ENCODE measurements at regions not wholly inside any gene's neighbourhood (a gene's known extent, or its start where the extent isn't known, plus 50 kb on each side); places are given as distances from the start of the nearest gene placed in this dataset.

DNA sequence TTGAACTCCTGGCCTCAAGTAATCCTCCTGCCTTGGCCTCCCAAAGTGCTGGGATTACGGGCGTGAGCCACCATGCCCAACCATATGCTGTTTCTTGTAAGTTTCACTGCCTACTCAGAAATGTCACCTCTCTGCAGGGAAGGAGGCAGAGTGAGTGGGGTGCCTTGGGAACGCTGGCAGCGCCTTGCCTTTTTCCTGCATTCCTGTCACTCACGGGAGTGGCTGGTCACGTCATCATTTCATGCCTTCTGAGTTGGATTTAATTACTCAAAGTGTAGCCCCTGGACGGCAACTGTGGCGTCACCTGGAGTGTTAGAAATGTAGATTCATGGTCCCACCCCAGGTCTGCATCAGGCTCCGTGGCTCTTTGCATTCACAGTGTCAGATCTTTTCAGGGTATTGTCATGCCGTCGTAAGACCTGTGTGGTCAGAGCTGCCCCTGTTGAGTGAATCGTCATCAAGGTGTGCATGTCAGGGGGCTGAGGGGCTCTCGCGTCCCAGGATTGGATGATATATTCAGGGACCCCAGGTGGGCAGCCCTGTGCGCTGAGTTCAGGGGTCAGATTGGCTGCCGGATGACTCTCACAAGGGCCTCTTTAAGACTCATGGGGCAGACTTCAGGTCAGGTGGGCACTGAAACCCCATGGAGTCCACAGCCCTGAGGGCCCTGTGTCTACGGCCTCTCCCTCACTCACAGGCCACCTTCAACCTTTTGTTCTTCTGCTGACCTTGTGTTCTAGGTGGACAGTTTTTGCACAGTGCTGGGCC lies 65.9 kb upstream of the KLHL25 start:
- DNase-seq (ENCODE audit: low spot score) = no peak
- TF ChIP-seq, protein P1, sequence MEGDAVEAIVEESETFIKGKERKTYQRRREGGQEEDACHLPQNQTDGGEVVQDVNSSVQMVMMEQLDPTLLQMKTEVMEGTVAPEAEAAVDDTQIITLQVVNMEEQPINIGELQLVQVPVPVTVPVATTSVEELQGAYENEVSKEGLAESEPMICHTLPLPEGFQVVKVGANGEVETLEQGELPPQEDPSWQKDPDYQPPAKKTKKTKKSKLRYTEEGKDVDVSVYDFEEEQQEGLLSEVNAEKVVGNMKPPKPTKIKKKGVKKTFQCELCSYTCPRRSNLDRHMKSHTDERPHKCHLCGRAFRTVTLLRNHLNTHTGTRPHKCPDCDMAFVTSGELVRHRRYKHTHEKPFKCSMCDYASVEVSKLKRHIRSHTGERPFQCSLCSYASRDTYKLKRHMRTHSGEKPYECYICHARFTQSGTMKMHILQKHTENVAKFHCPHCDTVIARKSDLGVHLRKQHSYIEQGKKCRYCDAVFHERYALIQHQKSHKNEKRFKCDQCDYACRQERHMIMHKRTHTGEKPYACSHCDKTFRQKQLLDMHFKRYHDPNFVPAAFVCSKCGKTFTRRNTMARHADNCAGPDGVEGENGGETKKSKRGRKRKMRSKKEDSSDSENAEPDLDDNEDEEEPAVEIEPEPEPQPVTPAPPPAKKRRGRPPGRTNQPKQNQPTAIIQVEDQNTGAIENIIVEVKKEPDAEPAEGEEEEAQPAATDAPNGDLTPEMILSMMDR (IDR thresholded peaks at IDR 0.05; ENCODE audit: extremely low read depth, missing control alignments) = no peak

DNA sequence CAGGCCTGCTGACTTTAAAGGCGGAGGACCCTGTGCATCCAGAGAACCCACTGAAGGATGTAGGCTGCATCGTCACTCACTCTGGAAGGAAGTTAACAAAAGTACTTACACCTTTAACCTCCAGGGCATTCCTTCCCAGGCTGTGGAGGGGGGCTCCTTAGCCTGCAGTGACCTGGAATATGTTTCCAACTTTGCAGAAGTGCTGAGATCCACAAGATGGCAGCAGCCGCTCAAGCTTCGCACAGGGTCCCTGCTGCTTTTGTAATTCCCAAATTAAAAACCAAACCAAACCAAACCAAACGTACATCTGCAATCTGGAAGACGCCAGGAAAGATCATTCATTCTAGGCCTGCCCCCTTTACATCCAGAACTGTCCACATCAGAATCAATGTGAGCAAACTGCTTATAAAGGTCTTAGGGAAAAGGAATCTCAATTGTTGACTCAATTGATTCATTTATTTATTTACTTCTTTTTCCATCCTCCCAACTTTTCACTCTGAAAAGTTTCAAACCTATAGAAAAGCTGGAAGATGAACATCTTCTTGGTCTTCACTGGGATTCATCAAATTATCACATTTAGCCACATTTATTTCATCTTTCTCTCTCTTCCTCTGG lies 70.5 kb upstream of the KLHL25 start:
- TF ChIP-seq, protein P1 (IDR thresholded peaks at IDR 0.05; ENCODE audit: extremely low read depth, missing control alignments) = peak; percentile 59
- DNase-seq (ENCODE audit: low spot score) = peak; percentile 19

DNA sequence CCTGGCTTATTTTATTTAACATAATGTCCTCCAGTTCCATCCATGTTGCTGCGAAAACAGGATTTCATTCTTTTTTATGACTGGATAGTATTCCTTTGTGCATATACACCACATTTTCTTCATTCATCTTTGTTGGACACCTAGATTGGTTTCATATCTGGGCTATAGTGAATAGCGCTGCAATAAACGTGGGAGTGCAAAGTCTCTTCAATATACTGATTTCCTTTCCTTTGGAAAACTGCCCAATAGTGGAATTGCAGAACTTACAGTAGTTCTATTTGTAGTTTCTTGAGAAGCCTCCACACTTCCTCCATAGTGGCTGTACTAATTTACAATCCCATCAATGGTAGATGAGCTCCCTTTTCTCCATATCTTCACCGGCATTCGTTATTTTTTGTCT lies 72.5 kb upstream of the KLHL25 start:
- no peak for DNase-seq (ENCODE audit: low spot score)
- TF ChIP-seq, protein P1 (IDR thresholded peaks at IDR 0.05; ENCODE audit: extremely low read depth, missing control alignments) = no peak

DNA sequence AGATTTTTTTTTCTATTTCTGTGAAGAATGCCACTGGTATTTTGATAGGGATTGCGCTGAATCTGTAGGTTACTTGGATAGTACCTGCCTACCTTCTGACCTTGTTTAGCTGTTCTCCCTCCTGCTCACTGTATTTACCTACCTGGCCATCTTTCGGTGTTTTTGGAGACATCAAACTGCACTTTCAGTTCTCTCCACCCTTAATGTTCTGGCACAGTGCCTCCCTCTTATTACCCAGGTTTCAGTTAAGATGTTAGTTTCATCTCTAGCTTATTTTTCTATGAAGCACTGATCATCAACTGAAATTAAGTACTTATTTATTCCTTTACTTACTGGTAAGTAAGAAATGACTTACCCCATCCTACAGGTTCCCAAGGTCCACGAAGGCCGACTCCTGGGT lies 74.4 kb upstream of the KLHL25 start:
- DNase-seq (ENCODE audit: low spot score) = no peak
- TF ChIP-seq, protein P1 (IDR thresholded peaks at IDR 0.05; ENCODE audit: extremely low read depth, missing control alignments) = no peak

DNA sequence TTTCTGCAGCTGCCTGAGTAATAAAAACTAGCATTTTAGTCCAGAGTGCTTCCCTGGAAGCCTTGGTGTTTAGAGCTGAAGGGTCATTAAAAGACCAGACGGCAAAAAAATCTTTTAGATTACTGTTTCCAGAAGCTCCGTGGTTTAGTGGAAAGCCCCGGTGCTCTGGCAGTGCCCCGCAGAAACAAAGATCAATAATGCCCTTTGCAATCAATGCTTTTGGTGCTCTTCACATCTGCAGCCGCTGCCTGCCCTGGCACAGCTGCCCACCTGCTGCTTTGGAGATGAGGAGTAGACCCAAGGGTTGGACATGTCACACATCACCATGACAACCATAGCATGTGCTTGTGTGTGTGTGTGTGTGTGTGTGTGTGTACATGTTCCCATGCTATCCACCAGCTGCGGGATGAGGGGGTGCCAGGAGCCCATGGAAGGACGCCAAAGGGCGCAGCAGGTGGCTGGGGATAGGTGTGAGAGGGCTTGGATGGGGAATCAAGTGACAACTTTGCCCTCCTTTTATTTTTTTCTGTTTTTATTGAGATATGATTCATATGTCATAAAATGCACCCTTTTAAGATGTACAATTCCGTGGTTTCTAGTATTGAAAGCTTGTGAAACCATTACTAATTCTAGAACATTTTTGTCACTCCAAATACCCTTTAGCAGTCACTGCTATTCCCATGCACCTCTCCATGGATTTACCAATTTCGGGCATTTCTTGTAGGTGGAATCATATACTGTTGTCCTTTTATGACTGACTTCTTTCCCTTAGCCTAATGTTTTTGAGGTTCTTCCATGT lies 75.7 kb upstream of the KLHL25 start:
- TF ChIP-seq, protein P1 (IDR thresholded peaks at IDR 0.05; ENCODE audit: extremely low read depth, missing control alignments) = no peak
- DNase-seq (ENCODE audit: low spot score) = no peak

DNA sequence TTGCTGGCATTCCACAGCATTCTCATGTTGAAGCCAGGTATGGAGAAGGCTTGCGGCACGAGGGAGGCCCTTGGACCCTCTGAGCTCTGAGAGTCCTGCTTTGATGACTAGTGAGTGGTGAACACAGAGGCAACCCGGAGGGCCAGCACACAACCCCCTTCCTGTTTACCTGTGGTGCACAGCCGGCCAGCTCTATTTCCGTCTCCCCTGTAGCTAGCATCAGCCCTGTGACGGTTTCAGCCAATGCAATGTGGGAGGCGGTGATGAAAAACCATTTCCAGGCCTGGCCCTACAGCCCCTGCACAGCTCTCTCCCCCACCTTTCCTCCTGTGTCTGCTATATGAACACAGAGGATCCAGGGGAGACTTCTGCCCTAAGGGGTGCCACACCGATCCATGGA lies 76.8 kb upstream of the KLHL25 start:
- DNase-seq (ENCODE audit: low spot score) = no peak
- TF ChIP-seq, protein P1 (IDR thresholded peaks at IDR 0.05; ENCODE audit: extremely low read depth, missing control alignments) = no peak

DNA sequence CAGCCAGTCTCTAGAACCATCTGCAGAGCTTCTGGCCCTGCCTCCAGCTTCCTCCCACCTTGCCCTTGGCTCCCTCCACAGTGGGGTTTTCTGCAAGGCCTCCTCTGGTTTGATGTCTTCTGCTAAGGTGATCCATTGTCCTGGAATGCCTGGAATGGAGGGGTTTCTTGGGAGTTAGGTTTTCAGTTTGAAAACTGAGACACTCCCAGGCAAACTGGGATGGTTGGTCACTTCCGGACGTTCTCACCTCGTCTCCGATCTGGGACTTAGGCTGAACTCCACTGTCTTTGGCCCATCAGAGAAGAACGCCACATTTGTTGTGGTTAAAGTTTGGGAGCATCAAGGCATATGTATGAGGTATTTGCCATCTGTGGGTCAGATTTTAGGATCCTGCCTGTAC lies 77.4 kb upstream of the KLHL25 start:
- TF ChIP-seq, protein P1 (IDR thresholded peaks at IDR 0.05; ENCODE audit: extremely low read depth, missing control alignments) = no peak
- DNase-seq (ENCODE audit: low spot score) = no peak

Data from GM20000 (cell line).